Smooth muscle cell (in vitro differentiated cells): ENCODE measurements at regions not wholly inside any gene's neighbourhood (a gene's known extent, or its start where the extent isn't known, plus 50 kb on each side); places are given as distances from the start of the nearest gene placed in this dataset.

Experiments used
- DNase-seq: peaks from one replicate; lab custom pipeline; 2025; ENCODE audit not compliant: unreplicated experiment; lab: John Stamatoyannopoulos, UW
- H2AFZ ChIP-seq: fragments of 200-600 bp; sonication (generic); 2 replicates; pipeline ENCODE4 v1.6.0; 2016; ENCODE audit warnings: antibody characterized with exemption, low read depth, mild to moderate bottlenecking
- H3F3A ChIP-seq: fragments of 200-600 bp; sonication (generic); 2 replicates; pipeline ENCODE4 v1.6.0; 2017; ENCODE audit warnings: antibody characterized with exemption, low read depth
- H3K27ac ChIP-seq: fragments of 200-600 bp; sonication (generic); 2 replicates; pipeline ENCODE4 v1.5.1; 2016; ENCODE audit warnings: low read depth, mild to moderate bottlenecking
- H3K27me3 ChIP-seq: fragments of 200-600 bp; sonication (generic); 2 replicates; pipeline ENCODE4 v1.6.1; 2016; ENCODE audit warnings: low read depth, mild to moderate bottlenecking
- H3K36me3 ChIP-seq: fragments of 200-600 bp; sonication (generic); 2 replicates; pipeline ENCODE4 v1.5.1; 2016; ENCODE audit warnings: low read depth
- H3K4me1 ChIP-seq: fragments of 200-600 bp; sonication (generic); 2 replicates; pipeline ENCODE4 v1.5.1; 2016; ENCODE audit warnings: low read depth
- H3K4me2 ChIP-seq: fragments of 200-600 bp; sonication (generic); 2 replicates; pipeline ENCODE4 v1.6.0; 2016; ENCODE audit warnings: mild to moderate bottlenecking
- H3K4me3 ChIP-seq: fragments of 200-600 bp; sonication (generic); 2 replicates; pipeline ENCODE4 v1.5.1; 2016; ENCODE audit warnings: mild to moderate bottlenecking
- H3K79me2 ChIP-seq: fragments of 200-600 bp; sonication (generic); 2 replicates; pipeline ENCODE4 v1.6.0; 2016; ENCODE audit warnings: low read depth, mild to moderate bottlenecking
- H3K9ac ChIP-seq: fragments of 200-600 bp; sonication (generic); 2 replicates; pipeline ENCODE4 v1.6.0; 2016; ENCODE audit warnings: low read depth
- H3K9me3 ChIP-seq: fragments of 200-600 bp; sonication (generic); replicated peaks from 2 replicates; pipeline ENCODE4 v1.5.1; 2016; ENCODE audit warnings: low read depth
- H4K20me1 ChIP-seq: fragments of 200-600 bp; sonication (generic); 2 replicates; pipeline ENCODE4 v1.6.0; 2016; ENCODE audit warnings: low read depth
- WGBS: methylation state at CpG from one replicate; pipeline ENCODE4 v1.1.7; 2016; ENCODE audit warnings: low lambda C conversion rate; 5-methylcytosine and 5-hydroxymethylcytosine counted together
- TF ChIP-seq, protein P1 (sequence below): fragments of 200-600 bp; sonication (generic); IDR thresholded peaks from 2 replicates; pipeline ENCODE4 v1.5.1; 2017; ENCODE audit warnings: borderline replicate concordance, mild to moderate bottlenecking, antibody characterized with exemption; ENCODE audit not compliant: insufficient read depth, poor library complexity, severe bottlenecking

DNA sequence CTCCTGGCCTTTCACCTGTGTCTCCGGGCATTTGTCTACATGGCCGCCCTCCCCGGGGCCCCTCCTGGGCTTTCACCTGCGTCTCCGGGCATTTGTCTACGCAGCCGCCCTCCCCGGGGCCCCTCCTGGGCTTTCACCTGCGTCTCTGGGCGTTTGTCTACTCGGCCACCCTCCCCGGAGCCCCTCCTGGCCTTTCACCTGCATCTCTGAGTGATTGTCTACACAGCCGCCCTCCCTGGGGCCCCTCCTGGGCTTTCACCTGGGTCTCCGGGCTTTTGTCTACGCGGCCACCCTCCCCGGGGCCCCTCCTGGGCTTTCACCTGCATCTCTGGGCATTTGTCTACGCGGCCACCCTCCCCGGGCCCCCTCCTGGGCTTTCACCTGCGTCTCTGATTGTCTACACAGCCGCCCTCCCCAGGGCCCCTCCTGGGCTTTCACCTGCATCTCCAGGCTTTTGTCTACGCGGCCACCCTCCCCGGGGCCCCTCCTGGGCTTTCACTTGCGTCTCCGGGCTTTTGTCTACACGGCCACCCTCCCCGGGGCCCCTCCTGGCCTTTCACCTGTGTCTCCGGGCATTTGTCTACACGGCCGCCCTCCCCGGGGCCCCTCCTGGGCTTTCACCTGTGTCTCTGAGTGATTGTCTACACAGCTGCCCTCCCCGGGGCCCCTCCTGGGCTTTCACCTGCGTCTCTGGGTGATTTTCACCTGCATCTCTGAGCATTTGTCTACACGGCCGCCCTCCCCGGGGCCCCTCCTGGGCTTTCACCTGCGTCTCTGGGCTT lies 68.0 kb upstream of the GALNT9 start:
- Histone ChIP-seq H3K9ac (no peak overlapping the region), H3K36me3 (no peaks in the 10 kb centered on the region), H2AFZ (no peak overlapping the region), H3K79me2 (no peaks in the 10 kb centered on the region), H3K27me3 (peaks cover 30% of the 10 kb centered on the region), H3K4me3 (no peak overlapping the region), H3K27ac (no peak overlapping the region), H4K20me1 (no peaks in the 10 kb centered on the region), H3K4me2 (no peak overlapping the region), H3F3A (no peaks in the 10 kb centered on the region), H3K9me3 (no peaks in the 10 kb centered on the region), H3K4me1 (no peaks in the 10 kb centered on the region)
- TF ChIP-seq, protein P1, sequence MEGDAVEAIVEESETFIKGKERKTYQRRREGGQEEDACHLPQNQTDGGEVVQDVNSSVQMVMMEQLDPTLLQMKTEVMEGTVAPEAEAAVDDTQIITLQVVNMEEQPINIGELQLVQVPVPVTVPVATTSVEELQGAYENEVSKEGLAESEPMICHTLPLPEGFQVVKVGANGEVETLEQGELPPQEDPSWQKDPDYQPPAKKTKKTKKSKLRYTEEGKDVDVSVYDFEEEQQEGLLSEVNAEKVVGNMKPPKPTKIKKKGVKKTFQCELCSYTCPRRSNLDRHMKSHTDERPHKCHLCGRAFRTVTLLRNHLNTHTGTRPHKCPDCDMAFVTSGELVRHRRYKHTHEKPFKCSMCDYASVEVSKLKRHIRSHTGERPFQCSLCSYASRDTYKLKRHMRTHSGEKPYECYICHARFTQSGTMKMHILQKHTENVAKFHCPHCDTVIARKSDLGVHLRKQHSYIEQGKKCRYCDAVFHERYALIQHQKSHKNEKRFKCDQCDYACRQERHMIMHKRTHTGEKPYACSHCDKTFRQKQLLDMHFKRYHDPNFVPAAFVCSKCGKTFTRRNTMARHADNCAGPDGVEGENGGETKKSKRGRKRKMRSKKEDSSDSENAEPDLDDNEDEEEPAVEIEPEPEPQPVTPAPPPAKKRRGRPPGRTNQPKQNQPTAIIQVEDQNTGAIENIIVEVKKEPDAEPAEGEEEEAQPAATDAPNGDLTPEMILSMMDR, result no peak
- 72% methylated on average over 16 of the region's 39 CpGs for WGBS
- no peak for DNase-seq

DNA sequence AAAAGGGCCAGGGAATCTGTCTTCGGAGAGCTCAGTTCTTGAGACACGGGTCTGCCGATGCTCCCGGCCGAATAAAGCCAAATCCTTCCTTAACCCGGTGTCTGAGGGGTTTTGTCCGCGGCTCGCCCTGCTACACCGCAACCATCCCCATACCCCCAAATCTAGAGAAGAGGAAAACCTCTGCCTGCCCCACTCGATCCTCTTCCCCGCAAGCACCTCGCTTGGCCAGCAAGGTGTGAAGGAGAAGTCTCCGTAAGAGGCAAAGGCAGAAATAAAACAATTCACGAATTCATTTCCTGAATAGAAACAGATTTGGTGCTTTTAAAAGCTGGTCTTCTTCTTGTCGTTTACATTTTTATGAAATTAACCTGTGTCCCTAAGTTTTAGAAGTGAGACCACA lies 67.3 kb upstream of the GALNT9 start:
- no peak overlapping the region for H3K4me3 ChIP-seq
- H3K9me3 ChIP-seq, result no peaks in the 10 kb centered on the region
- no peak for DNase-seq
- H3K36me3 ChIP-seq, result no peaks in the 10 kb centered on the region
- H3K4me2 ChIP-seq, result no peak overlapping the region
- H4K20me1 ChIP-seq, result no peaks in the 10 kb centered on the region
- no peak overlapping the region for H3K9ac ChIP-seq
- H3F3A ChIP-seq, result no peaks in the 10 kb centered on the region
- no peak overlapping the region for H3K27ac ChIP-seq
- TF ChIP-seq, protein P1, result no peak
- 90% methylated on average over 16 of the region's 16 CpGs for WGBS
- peaks cover 30% of the 10 kb centered on the region for H3K27me3 ChIP-seq
- no peaks in the 10 kb centered on the region for H3K4me1 ChIP-seq
- no peak overlapping the region for H2AFZ ChIP-seq
- H3K79me2 ChIP-seq, result no peaks in the 10 kb centered on the region

DNA sequence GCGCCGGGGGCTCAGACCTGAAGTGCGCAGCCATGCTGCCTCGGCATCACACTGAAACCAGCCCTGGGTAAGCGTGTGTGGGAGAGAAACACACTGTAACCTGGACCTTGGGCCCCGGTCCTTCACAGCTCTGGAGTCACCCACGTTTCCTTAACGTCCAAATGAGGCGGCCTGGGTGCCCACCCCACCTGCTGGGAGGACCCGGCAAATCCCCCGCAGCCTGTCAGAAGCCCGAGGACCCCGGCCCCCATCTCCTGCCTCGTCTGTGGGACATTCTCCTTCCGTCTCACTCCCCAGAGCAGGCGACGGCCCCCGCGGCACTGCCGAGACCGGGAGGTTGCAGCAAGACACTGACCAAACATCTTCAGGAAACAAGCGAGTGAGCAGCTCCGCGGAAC lies 66.5 kb upstream of the GALNT9 start:
- Histone ChIP-seq H3K79me2 (no peaks in the 10 kb centered on the region), H3K36me3 (no peaks in the 10 kb centered on the region), H3F3A (no peaks in the 10 kb centered on the region), H3K4me2 (no peak overlapping the region), H3K27ac (no peak overlapping the region), H3K4me1 (no peaks in the 10 kb centered on the region), H3K9me3 (no peaks in the 10 kb centered on the region), H3K27me3 (peaks cover 32% of the 10 kb centered on the region), H2AFZ (no peak overlapping the region), H3K4me3 (no peak overlapping the region), H4K20me1 (no peaks in the 10 kb centered on the region), H3K9ac (no peak overlapping the region)
- TF ChIP-seq, protein P1, result no peak
- 90% methylated on average over 23 of the region's 24 CpGs for WGBS
- DNase-seq, result no peak
